SK-N-SH (cell line): ENCODE measurements at regions not wholly inside any gene's neighbourhood (a gene's known extent, or its start where the extent isn't known, plus 50 kb on each side); places are given as distances from the start of the nearest gene placed in this dataset.

ENCODE experiments used
- CTCF ChIA-PET: fragments of 300-600, 350-600 bp; formaldehyde crosslinking; extraction: SDS; loops from one replicate; lab custom pipeline; 2021; lab: Yijun Ruan, JAX
- POLR2A ChIA-PET: fragments of 350-600 bp; sonication (Branson Sonifier 250); formaldehyde crosslinking; extraction: SDS; loops from one replicate; lab custom pipeline; 2020; ENCODE audit warnings: antibody characterized with exemption, inconsistent platforms; lab: Yijun Ruan, JAX
- DNase-seq: peaks from one replicate; pipeline ENCODE4 v3.0.0; 2012
- H2AFZ ChIP-seq: fragments of 200-600 bp; sonication (generic); 2 replicates; pipeline ENCODE4 v1.8.1; 2016; ENCODE audit warnings: antibody characterized with exemption, mild to moderate bottlenecking, low read depth
- H3F3A ChIP-seq: fragments of 200-600 bp; sonication (generic); replicated peaks from 2 replicates; pipeline ENCODE3; 2016; ENCODE audit warnings: antibody characterized with exemption, mild to moderate bottlenecking; ENCODE audit not compliant: insufficient read depth
- H3K27ac ChIP-seq, 2 experiments: fragments of 200-500 bp in 1 of 2; fragments of 200-600 bp in 1 of 2; sonication (Bioruptor generic) in 1 of 2; sonication (generic), shearing (Covaris generic) in 1 of 2; 2 replicates each; pipeline versions ENCODE4 v1.5.1 to v1.6.1; 2014 to 2016; ENCODE audit warnings: low read depth in 2 of 2, inconsistent platforms in 1 of 2, low read length in 1 of 2, mild to moderate bottlenecking in 1 of 2, mixed read lengths in 1 of 2
- H3K27me3 ChIP-seq: fragments of 200-600 bp; sonication (generic), shearing (Covaris generic); 2 replicates; pipeline ENCODE4 v1.6.1; 2016; ENCODE audit warnings: mixed run types; ENCODE audit not compliant: insufficient read depth
- H3K36me3 ChIP-seq, 2 experiments: fragments of 200-500 bp in 1 of 2; fragments of 200-600 bp in 1 of 2; sonication (Bioruptor generic) in 1 of 2; sonication (generic) in 1 of 2; replicated peaks in 1 of 2; 2 replicates each; pipeline versions ENCODE3 to v1.5.1; 2014 to 2016; ENCODE audit warnings: low read length in 1 of 2, mild to moderate bottlenecking in 1 of 2; ENCODE audit not compliant: insufficient read depth in 2 of 2, control insufficient read depth in 1 of 2
- H3K4me1 ChIP-seq, 2 experiments: fragments of 200-500 bp in 1 of 2; fragments of 200-600 bp in 1 of 2; sonication (Bioruptor generic) in 1 of 2; sonication (generic), shearing (Covaris generic) in 1 of 2; 2 replicates each; pipeline versions ENCODE4 v1.5.1 to v1.6.1; 2014 to 2016; ENCODE audit warnings: low read depth in 1 of 2, low read length in 1 of 2, mixed run types in 1 of 2; ENCODE audit not compliant: insufficient read depth in 2 of 2, control insufficient read depth in 1 of 2
- H3K4me2 ChIP-seq: fragments of 200-600 bp; sonication (generic), shearing (Covaris generic); 2 replicates; pipeline ENCODE4 v1.6.1; 2017; ENCODE audit warnings: mixed run types
- H3K4me3 ChIP-seq, 2 experiments: fragments of 200-500 bp in 1 of 2; fragments of 200-600 bp in 1 of 2; sonication (Bioruptor generic) in 1 of 2; sonication (generic), shearing (Covaris generic) in 1 of 2; 2 replicates each; pipeline versions ENCODE4 v1.5.1 to v1.8.1; 2014 to 2016; ENCODE audit warnings: low read depth in 2 of 2, inconsistent platforms in 1 of 2, low read length in 1 of 2, mild to moderate bottlenecking in 1 of 2, mixed read lengths in 1 of 2, moderate library complexity in 1 of 2
- H3K79me2 ChIP-seq: fragments of 200-600 bp; sonication (generic); 2 replicates; pipeline ENCODE4 v1.8.1; 2017; ENCODE audit warnings: mild to moderate bottlenecking; ENCODE audit not compliant: insufficient read depth
- H3K9ac ChIP-seq: fragments of 200-600 bp; sonication (generic); 2 replicates; pipeline ENCODE4 v1.6.1; 2017; ENCODE audit warnings: mixed run types
- H3K9me2 ChIP-seq: fragments of 200-600 bp; sonication (generic); 2 replicates; pipeline ENCODE4 v1.6.1; 2017; ENCODE audit warnings: mixed run types
- H3K9me3 ChIP-seq: fragments of 200-600 bp; sonication (generic); 2 replicates; pipeline ENCODE4 v1.6.1; 2017; ENCODE audit warnings: mixed run types, mild to moderate bottlenecking, moderate library complexity
- H4K20me1 ChIP-seq: fragments of 200-600 bp; sonication (generic); 2 replicates; pipeline ENCODE4 v1.6.1; 2017; ENCODE audit warnings: mild to moderate bottlenecking, mixed run types; ENCODE audit not compliant: insufficient read depth
- CHD2 ChIP-seq: fragments of 150-350 bp; IDR thresholded peaks from 2 replicates; pipeline ENCODE4 v1.6.1; 2018; ENCODE audit warnings: low read length; ENCODE audit not compliant: partially characterized antibody
- CTCF ChIP-seq: fragments of 200-600 bp; sonication (generic); IDR thresholded peaks from 2 replicates; pipeline ENCODE4 v1.6.1; 2017; ENCODE audit warnings: antibody characterized with exemption, mild to moderate bottlenecking, moderate library complexity
- ELF1 ChIP-seq: IDR thresholded peaks from 2 replicates; pipeline ENCODE4 v1.4.0; 2012
- EP300 ChIP-seq, 2 experiments: IDR thresholded peaks; 2 replicates each; pipeline versions ENCODE4 v1.4.0 to v1.6.1; 2012; ENCODE audit warnings: borderline replicate concordance in 1 of 2, low read depth in 1 of 2, low read length in 1 of 2
- EZH2phosphoT487 ChIP-seq: fragments of 200-600 bp; sonication (generic); IDR thresholded peaks from 2 replicates; pipeline ENCODE4 v1.6.1; 2017; ENCODE audit warnings: low read depth, mixed run types, mild to moderate bottlenecking, antibody characterized with exemption, moderate library complexity, borderline replicate concordance
- FOSL2 ChIP-seq: IDR thresholded peaks from 2 replicates; pipeline ENCODE4 v1.4.0; 2012; ENCODE audit warnings: low read depth, mild to moderate bottlenecking, moderate library complexity, borderline replicate concordance
- MEF2A ChIP-seq: IDR thresholded peaks from 2 replicates; pipeline ENCODE4 v1.4.0; 2012; ENCODE audit warnings: low read depth, borderline replicate concordance
- MXI1 ChIP-seq: IDR thresholded peaks from 2 replicates; pipeline ENCODE4 v1.6.1; 2012; ENCODE audit warnings: mild to moderate bottlenecking, low read depth, low read length, improper control_type of control experiment
- NRF1 ChIP-seq: IDR thresholded peaks from 2 replicates; pipeline ENCODE4 v1.6.1; 2012; ENCODE audit warnings: low read depth, mild to moderate bottlenecking, low read length
- PBX3 ChIP-seq: IDR thresholded peaks from 2 replicates; pipeline ENCODE4; 2012
- RAD21 ChIP-seq: IDR thresholded peaks from 2 replicates; pipeline ENCODE4 v1.6.1; 2012; ENCODE audit warnings: mild to moderate bottlenecking, low read length
- REST ChIP-seq: IDR thresholded peaks from 2 replicates; pipeline ENCODE4 v1.6.1; 2012; ENCODE audit warnings: mild to moderate bottlenecking, low read depth, low read length, moderate library complexity
- TAF1 ChIP-seq: IDR thresholded peaks from 2 replicates; pipeline ENCODE4 v1.6.1; 2012; ENCODE audit warnings: low read depth, mild to moderate bottlenecking, low read length, moderate library complexity, borderline replicate concordance
- TCF12 ChIP-seq: IDR thresholded peaks from 2 replicates; pipeline ENCODE4 v1.4.0; 2012
- TEAD4 ChIP-seq: IDR thresholded peaks from 2 replicates; pipeline ENCODE4 v1.4.0; 2012; ENCODE audit warnings: mild to moderate bottlenecking, borderline replicate concordance; ENCODE audit not compliant: insufficient read depth
- USF1 ChIP-seq: IDR thresholded peaks from 2 replicates; pipeline ENCODE4 v1.4.0; 2012; ENCODE audit warnings: low read depth, borderline replicate concordance
- USF2 ChIP-seq: fragments of 150-350 bp; IDR thresholded peaks from 2 replicates; pipeline ENCODE4 v1.6.1; 2017; ENCODE audit warnings: antibody characterized with exemption, low read length, low read depth, borderline replicate concordance
- whole genome bisulfite sequencing: methylation state at CpG from one replicate; pipeline ENCODE4 v1.1.6; 2017; ENCODE audit warnings: low lambda C conversion rate; 5-methylcytosine and 5-hydroxymethylcytosine counted together

- Histone ChIP-seq H3K4me2 (no peak overlapping the region), H3K4me3 (no peak overlapping the region), H3F3A (no peaks in the 10 kb centered on the region), H3K4me1 (no peaks in the 10 kb centered on the region), H4K20me1 (no peaks in the 10 kb centered on the region), H3K9me2 (no peaks in the 10 kb centered on the region), H3K9me3 (no peaks in the 10 kb centered on the region), H3K36me3 (no peaks in the 10 kb centered on the region), H3K9ac (no peak overlapping the region), H3K27me3 (no peaks in the 10 kb centered on the region), H3K27ac (no peak overlapping the region), H3K79me2 (no peaks in the 10 kb centered on the region), H2AFZ (no peak overlapping the region)
- no peak for DNase-seq
- ChIA-PET CTCF (no interaction called here), POLR2A (no interaction called here)
- 0% methylated on average over 1 of the region's 4 CpGs for WGBS
- TF ChIP-seq ELF1: no peak
- no peak for TF ChIP-seq NRF1
- TF ChIP-seq CHD2: no peak
- no peak for TF ChIP-seq EZH2phosphoT487
- TF ChIP-seq USF2: no peak
- TF ChIP-seq TAF1: no peak
- TF ChIP-seq PBX3: no peak
- TF ChIP-seq EP300 (IDR thresholded peaks at IDR 0.05; ENCODE audit: borderline replicate concordance in 1 of 2, low read depth in 1 of 2, low read length in 1 of 2): no peak
- no peak for TF ChIP-seq RAD21
- TF ChIP-seq TEAD4: no peak
- no peak for TF ChIP-seq MXI1
- TF ChIP-seq FOSL2: no peak
- TF ChIP-seq REST: no peak
- no peak for TF ChIP-seq MEF2A
- no peak for TF ChIP-seq CTCF
- TF ChIP-seq USF1: no peak
- TF ChIP-seq TCF12: no peak
Measured at GRCh38 chr2:126752876-126753275, 96.9 kb downstream of the GYPC start.
